HepG2 (cell line): ENCODE measurements at regions not wholly inside any gene's neighbourhood (a gene's known extent, or its start where the extent isn't known, plus 50 kb on each side); places are given as distances from the start of the nearest gene placed in this dataset.

ENCODE experiments used
- CTCF ChIP-seq: sonication (generic); formaldehyde crosslinking; IDR thresholded peaks from 2 replicates; pipeline ENCODE4 v1.5.0; 2020; ENCODE audit warnings: mild to moderate bottlenecking, missing genetic modification reagents, moderate library complexity
- ETV6 ChIP-seq: sonication (generic); formaldehyde crosslinking; conservative IDR thresholded peaks from 2 replicates; pipeline ENCODE4 v1.4.0; 2020; ENCODE audit warnings: missing genetic modification reagents
- GTF2F1 ChIP-seq: fragments of 150-350 bp; IDR thresholded peaks from 2 replicates; pipeline ENCODE4 v1.6.1; 2014; ENCODE audit warnings: low read length
- IRF2 ChIP-seq: IDR thresholded peaks from 2 replicates; pipeline ENCODE4 v1.6.1; 2018; ENCODE audit warnings: missing genetic modification reagents, missing compliant biosample characterization
- PHF8 ChIP-seq: sonication (generic); formaldehyde crosslinking; IDR thresholded peaks from 2 replicates; pipeline ENCODE4 v1.5.0; 2020; ENCODE audit warnings: missing genetic modification reagents
- REST ChIP-seq, 2 experiments: IDR thresholded peaks; 2 replicates each; pipeline ENCODE4 v1.6.1; 2011 to 2012; ENCODE audit warnings: low read length in 2 of 2, borderline replicate concordance in 1 of 2, low read depth in 1 of 2, mild to moderate bottlenecking in 1 of 2, moderate library complexity in 1 of 2
- SRF ChIP-seq: IDR thresholded peaks from 2 replicates; pipeline ENCODE4 v1.6.1; 2011; ENCODE audit warnings: mild to moderate bottlenecking, low read depth, low read length, moderate library complexity
- STAT5B ChIP-seq: sonication (generic); formaldehyde crosslinking; IDR thresholded peaks from 2 replicates; pipeline ENCODE4 v1.4.0; 2020; ENCODE audit warnings: missing genetic modification reagents
- YY1 ChIP-seq: IDR thresholded peaks from 2 replicates; pipeline ENCODE4 v1.6.1; 2011; ENCODE audit warnings: low read length, low read depth, moderate library complexity, mild to moderate bottlenecking; ENCODE audit not compliant: insufficient read depth, insufficient replicate concordance
- TF ChIP-seq, protein P1 (sequence below): sonication (generic); formaldehyde crosslinking; IDR thresholded peaks from 2 replicates; pipeline ENCODE4 v1.4.0; 2020; ENCODE audit warnings: missing genetic modification reagents
- TF ChIP-seq, protein P2 (sequence below): sonication (generic); formaldehyde crosslinking; conservative IDR thresholded peaks from 2 replicates; pipeline ENCODE4 v1.4.0; 2020; ENCODE audit warnings: missing genetic modification reagents

GRCh38 chr7:113298501-113298900, 180.1 kb upstream of the SMIM30 start:
- TF ChIP-seq STAT5B, result no peak
- no peak for TF ChIP-seq ETV6 (CRISPR knock-in tag)
- TF ChIP-seq YY1, result no peak
- TF ChIP-seq, protein P1, sequence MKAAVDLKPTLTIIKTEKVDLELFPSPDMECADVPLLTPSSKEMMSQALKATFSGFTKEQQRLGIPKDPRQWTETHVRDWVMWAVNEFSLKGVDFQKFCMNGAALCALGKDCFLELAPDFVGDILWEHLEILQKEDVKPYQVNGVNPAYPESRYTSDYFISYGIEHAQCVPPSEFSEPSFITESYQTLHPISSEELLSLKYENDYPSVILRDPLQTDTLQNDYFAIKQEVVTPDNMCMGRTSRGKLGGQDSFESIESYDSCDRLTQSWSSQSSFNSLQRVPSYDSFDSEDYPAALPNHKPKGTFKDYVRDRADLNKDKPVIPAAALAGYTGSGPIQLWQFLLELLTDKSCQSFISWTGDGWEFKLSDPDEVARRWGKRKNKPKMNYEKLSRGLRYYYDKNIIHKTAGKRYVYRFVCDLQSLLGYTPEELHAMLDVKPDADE (CRISPR knock-in tag), result no peak
- TF ChIP-seq GTF2F1, result no peak
- TF ChIP-seq SRF, result no peak
- TF ChIP-seq CTCF, result no peak
- no peak for TF ChIP-seq REST (IDR thresholded peaks at IDR 0.05; ENCODE audit: borderline replicate concordance in 1 of 2, low read depth in 1 of 2, low read length in 2 of 2)
- TF ChIP-seq IRF2, result no peak
- TF ChIP-seq, protein P2, sequence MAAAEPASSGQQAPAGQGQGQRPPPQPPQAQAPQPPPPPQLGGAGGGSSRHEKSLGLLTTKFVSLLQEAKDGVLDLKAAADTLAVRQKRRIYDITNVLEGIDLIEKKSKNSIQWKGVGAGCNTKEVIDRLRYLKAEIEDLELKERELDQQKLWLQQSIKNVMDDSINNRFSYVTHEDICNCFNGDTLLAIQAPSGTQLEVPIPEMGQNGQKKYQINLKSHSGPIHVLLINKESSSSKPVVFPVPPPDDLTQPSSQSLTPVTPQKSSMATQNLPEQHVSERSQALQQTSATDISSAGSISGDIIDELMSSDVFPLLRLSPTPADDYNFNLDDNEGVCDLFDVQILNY (CRISPR knock-in tag), result no peak
- no peak for TF ChIP-seq PHF8 (CRISPR knock-in tag)
